22Rv1 (cell line): ENCODE measurements at regions not wholly inside any gene's neighbourhood (a gene's known extent, or its start where the extent isn't known, plus 50 kb on each side); places are given as distances from the start of the nearest gene placed in this dataset.

Experiments
- ZFX ChIP-seq: fragments of 450-650 bp; IDR thresholded peaks from 2 replicates; pipeline ENCODE4 v1.6.1; 2017; ENCODE audit warnings: antibody characterized with exemption, borderline replicate concordance
- TF ChIP-seq, protein P1 (sequence below): fragments of 450-650 bp; IDR thresholded peaks from 2 replicates; pipeline ENCODE4 v1.5.1; 2017; ENCODE audit warnings: mild to moderate bottlenecking

DNA sequence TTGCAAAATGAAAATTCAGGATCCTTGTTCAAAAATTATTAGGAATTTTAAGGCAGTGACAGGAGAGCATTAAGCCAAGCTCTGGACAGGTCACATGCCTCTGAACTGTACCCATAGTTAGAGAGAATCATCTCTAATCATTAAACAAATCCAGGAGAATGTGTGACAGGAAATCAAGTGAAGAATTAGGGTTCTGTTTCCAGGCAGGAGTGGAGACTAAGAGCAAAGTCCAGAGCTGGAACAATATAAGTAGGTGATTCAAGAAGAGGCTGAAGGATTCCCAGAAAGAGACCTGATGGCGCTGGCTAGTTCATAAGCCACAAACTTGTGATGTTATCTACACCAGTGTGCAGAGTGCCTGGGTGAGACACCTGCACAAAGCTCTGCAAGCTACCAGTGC is 104.6 kb upstream of the PRKG2 start:
- TF ChIP-seq, protein P1, sequence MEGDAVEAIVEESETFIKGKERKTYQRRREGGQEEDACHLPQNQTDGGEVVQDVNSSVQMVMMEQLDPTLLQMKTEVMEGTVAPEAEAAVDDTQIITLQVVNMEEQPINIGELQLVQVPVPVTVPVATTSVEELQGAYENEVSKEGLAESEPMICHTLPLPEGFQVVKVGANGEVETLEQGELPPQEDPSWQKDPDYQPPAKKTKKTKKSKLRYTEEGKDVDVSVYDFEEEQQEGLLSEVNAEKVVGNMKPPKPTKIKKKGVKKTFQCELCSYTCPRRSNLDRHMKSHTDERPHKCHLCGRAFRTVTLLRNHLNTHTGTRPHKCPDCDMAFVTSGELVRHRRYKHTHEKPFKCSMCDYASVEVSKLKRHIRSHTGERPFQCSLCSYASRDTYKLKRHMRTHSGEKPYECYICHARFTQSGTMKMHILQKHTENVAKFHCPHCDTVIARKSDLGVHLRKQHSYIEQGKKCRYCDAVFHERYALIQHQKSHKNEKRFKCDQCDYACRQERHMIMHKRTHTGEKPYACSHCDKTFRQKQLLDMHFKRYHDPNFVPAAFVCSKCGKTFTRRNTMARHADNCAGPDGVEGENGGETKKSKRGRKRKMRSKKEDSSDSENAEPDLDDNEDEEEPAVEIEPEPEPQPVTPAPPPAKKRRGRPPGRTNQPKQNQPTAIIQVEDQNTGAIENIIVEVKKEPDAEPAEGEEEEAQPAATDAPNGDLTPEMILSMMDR, result no peak
- TF ChIP-seq ZFX, result no peak
